TTC549 (cell line): ENCODE measurements at regions not wholly inside any gene's neighbourhood (a gene's known extent, or its start where the extent isn't known, plus 50 kb on each side); places are given as distances from the start of the nearest gene placed in this dataset.
"Not testable (repeated sequence)": the region's sequence is repeated elsewhere in the genome, so short reads cannot be mapped to it uniquely, and the experiment has no call there.

ENCODE experiments used
- FAIRE-seq: peaks from 2 replicates; lab custom pipeline; 2012; peaks lifted over from hg19 to GRCh38; lab: Jason Lieb, UNC

- FAIRE-seq: no peak
Measured at GRCh38 chr6:150683320-150683719, 83.6 kb downstream of the PLEKHG1 start.

DNA sequence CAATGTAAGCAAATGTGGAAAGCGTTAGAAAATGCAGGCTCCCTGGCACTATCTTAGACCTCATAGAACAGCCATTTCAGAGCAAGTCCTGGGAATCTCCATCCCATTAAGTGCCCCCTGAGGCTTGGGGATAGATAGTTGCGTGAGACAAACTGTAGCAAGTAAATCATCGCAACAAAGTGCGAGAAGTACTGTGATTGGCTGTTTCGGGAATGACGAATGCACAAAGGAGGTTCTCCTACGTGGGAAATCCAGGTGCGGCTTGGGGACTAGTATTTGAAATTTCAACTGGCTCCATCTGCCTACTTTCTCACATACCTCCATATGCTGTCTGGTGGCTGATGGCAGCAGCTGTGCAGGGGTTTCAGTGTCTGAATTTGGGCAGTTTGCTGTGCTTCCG, 84.5 kb downstream of the PLEKHG1 start:
- no peak for FAIRE-seq

GRCh38 chr6:150684714-150685459, 85.2 kb downstream of the PLEKHG1 start:
- FAIRE-seq: no peak

- no peak for FAIRE-seq
Measured at GRCh38 chr6:150685860-150686259, 86.2 kb downstream of the PLEKHG1 start.

GRCh38 chr6:150686566-150686965, 86.9 kb downstream of the PLEKHG1 start:
- FAIRE-seq: no peak

GRCh38 chr6:150687508-150687907, 87.8 kb downstream of the PLEKHG1 start:
- no peak for FAIRE-seq

- no peak for FAIRE-seq
Measured at GRCh38 chr6:150689900-150690590, 90.4 kb downstream of the PLEKHG1 start.

DNA sequence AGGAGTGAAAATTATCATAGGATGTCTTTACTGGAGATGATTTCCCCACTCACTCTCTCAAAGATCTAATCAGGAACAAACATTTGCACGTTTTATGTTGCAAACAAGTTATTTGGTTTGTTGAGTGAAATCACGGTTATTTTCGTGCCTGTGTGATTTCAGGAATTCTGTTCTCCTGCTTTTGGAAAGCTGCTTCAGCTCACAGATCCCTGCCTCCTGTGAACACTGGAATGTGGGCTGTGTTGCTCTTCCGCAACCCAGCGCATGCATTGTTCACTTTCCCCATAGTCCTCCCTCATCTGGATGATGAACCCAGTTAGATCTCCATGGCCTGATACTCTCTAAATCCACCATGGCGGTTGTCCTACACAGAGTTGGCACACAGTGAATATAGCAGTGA, 91.0 kb downstream of the PLEKHG1 start:
- FAIRE-seq: no peak

DNA sequence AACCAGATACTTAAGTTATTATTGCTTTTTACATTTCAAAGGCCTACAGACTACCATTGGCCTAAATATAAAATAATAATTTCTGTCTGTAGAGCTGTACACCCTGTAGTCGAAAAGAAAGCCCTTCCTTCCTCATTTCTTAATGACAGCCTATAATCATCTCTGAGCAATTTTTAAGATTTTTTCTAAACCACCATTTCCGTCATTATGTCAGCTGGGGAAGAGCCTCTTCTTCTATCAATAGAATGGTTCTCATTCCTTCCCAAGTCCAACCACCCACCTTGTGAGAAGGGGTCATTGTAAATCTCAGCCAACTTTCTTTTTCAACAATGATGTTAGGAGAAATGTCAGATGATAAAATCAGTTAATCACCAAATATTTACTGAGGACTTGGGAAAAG, 91.8 kb downstream of the PLEKHG1 start:
- no peak for FAIRE-seq

GRCh38 chr6:150692604-150693003, 92.9 kb downstream of the PLEKHG1 start:
- no peak for FAIRE-seq

- FAIRE-seq: no peak
Measured at GRCh38 chr6:150694889-150695288, 95.2 kb downstream of the PLEKHG1 start.

DNA sequence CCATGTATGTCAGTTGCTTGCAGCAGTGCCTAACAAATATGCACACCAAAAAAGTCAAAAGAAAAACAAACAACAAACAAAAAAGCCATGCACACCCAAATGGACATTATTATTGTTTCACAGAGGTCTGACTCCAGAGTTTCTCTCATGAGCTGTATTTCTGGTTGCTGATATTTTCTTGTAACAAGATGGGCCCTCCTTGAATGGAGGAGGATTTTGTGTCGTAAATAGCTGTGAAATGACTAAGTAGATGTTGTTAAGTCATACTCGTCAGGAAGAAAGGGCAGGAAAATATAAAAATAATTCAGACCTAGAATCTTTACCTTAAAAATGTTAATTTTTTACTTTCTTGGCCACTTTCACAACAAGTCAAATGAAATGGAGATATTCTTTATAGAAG, 96.0 kb downstream of the PLEKHG1 start:
- no peak for FAIRE-seq

DNA sequence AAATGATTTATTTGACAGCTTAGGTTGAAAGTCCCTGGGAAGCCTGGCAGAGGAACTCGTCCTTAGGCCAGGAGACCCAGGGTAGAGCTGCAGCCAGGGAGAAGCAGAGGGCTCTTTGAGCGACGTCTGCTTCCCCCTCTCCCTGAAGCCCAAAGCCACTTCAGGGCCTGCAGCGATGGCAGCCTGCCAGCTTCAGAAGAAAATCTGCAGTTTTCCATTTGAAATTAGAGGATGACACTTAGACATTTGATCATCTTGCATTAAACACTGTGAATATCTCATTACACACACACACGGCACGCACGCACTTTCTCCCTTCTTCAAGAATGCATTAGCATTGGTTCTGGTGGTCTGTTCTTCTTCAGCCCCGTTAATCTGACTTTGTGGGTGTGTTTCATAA, 96.5 kb downstream of the PLEKHG1 start:
- FAIRE-seq: no peak

DNA sequence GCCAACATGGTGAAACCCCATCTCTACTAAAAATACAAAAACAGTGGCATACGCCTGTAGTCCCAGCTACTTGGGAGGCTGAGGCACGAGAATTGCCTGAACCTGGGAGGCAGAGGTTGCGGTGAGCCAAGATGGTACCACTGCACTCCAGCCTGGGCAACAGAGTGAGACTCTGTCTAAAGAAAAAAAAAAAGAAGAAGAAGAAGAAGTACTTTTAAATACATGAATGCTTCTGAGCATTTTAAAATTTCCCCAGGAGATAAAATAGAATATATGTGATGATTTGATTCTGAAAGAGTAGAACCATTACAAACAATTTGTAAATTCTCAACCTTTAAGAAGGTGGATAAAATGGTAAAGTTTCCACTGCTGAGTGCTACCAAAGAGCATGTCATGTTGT, 97.2 kb downstream of the PLEKHG1 start:
- not testable (repeated sequence) for FAIRE-seq

DNA sequence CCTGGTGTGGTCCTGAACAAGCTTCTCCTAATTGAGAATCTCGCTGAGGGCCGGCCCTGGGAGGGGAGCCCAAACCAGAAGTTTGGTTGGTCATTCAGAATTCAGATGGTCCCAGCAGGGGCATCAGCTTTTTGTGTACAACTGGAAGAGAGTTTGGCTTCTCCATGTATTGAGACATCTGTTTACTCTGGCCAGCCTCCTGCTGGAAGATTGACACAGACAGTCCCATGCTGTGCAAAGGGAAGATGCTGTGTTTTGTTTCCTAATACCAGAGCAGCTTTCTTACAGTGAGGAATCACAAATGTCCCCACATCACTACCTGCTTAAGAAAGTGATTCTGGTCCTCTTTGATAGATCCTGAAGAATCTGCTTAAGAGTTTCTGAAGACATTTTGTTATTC, 97.8 kb downstream of the PLEKHG1 start:
- FAIRE-seq: no peak

DNA sequence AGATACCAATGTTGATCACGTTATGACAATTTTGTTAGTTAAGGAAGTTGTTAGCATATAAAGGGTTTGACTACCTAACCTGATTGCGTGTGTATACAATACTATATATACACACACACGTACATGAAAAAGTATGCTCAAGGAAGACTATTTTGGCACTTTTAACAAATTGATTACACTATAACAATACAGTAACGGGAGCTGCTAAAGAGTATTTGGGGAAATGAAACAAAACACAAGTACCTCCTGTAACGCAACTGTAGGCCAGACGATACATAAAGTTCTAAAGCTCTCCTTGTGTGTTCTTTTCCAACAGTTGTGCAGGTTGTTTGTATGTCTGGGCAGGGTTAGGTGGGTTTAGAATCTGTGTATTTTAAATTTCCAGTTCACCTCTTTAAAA, 98.7 kb downstream of the PLEKHG1 start:
- FAIRE-seq: no peak

GRCh38 chr6:150702675-150703074, 103.0 kb downstream of the PLEKHG1 start:
- FAIRE-seq: no peak

DNA sequence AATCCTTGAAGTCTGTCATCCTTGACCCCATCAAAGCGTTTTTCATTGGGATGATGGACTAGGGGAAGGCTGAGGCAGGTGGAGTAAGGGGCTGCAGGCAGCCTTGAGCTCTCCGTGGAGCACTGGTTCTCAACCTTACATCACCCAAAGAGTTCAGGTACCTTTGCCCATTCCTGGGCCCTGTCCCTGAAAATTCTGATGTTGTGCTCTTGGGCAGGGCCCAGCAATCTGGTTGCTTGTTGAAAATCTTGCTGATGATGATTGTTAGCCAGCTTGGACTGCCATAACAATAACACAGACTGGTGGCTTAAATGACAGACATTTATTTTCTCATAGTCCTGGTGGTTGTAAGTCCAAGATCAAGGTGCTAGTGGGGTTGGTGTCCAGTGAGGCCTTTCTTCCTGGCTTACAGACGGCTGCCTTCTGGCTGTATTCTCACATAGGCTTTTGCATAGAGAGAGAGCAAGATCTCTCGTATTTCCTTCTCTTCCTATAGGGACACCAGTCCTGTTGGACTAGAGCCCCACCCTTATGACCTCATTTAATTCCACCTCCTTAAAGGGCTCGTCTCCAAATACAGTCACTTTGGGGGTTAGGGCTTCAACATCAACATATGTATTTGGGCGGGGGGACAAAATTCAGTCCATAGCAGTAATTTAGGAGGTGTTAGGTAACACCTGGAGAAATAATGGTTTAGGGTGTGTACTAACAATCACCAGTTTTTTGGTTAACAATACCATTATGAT, 104.9 kb downstream of the PLEKHG1 start:
- FAIRE-seq: no peak

DNA sequence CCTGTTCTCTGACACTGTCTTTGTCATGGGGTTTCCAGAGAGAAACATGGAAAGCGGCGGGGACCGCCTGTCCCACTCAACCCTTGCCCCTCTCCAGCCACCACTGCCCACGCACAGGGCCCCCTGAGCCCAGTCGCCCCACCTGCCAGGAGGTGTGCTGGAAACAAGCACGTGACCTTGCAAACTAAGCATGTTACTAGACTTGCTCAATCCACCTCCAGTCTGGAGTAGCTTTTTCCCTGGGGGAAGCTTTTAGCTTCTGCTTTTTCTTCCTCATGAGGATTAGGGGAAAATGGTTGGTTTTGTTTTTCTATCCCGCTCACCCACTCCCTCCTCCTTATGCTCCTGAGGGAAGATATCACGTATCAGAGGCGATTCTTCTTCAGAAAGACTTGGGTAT, 105.7 kb downstream of the PLEKHG1 start:
- FAIRE-seq: no peak

- FAIRE-seq: no peak
Measured at GRCh38 chr6:150710236-150710635, 110.6 kb downstream of the PLEKHG1 start.

- FAIRE-seq: no peak
Measured at GRCh38 chr6:150711061-150711460, 111.4 kb downstream of the PLEKHG1 start.

DNA sequence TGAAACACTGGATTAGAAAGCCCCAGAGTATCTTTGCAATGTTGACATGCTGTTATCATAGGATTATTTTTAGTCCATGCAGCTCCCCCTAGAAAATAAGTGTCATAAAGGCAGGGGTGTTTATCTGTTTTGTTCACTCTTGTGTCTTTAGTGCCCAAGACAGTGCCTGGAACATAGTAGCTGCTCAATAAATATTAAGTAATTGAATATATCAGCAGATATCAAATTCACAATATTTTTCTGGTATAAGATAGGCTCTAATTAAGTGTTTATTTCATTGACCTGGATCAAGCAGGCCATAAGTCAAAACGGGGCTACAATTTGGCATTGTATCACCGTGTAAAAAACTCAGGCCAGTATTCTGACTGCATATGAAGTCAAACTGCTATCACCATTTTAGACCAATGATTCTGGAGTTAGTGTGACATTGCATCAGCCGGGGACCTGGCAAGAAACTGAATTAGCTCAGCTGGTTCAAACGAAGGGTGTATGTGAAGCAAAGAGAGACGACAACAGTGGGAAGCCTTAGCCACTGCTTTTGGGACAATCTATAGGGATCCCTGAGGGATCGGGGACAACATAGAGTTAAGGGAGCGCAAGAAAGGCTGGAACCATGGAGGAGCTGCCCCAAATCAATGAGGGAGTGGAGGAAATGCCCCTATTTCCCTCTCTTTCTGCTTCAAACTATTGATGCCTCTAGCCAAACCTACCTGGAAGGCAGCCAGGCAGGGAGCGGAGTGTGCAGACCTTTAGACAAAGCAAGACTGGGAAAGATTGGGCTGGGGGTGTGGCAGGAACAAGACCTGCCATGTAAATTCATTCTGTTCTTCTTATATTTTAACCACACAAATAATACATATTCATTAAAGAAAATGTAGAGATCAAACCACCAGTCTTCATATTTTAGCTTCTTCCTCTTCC, 112.2 kb downstream of the PLEKHG1 start:
- FAIRE-seq: no peak
